ENCODE measurements at regions not wholly inside any gene's neighbourhood (a gene's known extent, or its start where the extent isn't known, plus 50 kb on each side); places are given as distances from the start of the nearest gene placed in this dataset.
"Not testable (repeated sequence)": the region's sequence is repeated elsewhere in the genome, so short reads cannot be mapped to it uniquely, and the experiment has no call there.

DNA sequence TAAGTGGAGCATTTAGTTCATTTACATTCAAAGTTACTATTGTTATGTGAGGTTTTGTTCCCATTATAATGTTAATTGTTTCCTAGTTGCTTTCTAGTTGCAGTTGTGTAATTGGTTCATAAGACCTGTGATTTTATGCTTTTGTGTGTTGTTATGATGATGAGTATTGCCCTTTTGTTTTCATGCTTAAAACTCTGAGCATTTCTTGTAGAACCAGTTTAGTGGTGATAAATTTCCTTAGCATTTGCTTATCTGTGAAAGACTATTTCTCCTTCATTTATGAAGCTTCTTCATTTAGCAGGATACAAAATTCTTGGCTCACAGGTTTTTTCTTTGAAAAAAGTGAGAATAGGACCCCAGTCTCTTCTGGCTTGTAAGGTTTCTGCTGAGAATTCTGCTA is 274.8 kb upstream of the SPAG17 start:
- Histone ChIP-seq H3K4me3 (replicated peaks in 1 of 3; ENCODE audit: insufficient read depth in 1 of 3, low read depth in 2 of 3, low read length in 3 of 3) (no peak overlapping the region), H3K36me3 (replicated peaks in 1 of 2; ENCODE audit: control insufficient read depth in 1 of 2, insufficient read depth in 2 of 2, low read length in 2 of 2) (no peaks in the 10 kb centered on the region), H3K27me3 (ENCODE audit: control insufficient read depth in 1 of 2, insufficient read depth in 2 of 2, low read length in 2 of 2) (no peaks in the 10 kb centered on the region; a peak in 1 of 5 replicates), H3K4me2 (ENCODE audit: low read depth, low read length) (no peak overlapping the region), H4K20me1 (ENCODE audit: insufficient read depth, low read length) (no peaks in the 10 kb centered on the region), H3K9ac (ENCODE audit: insufficient read depth, low read depth, low read length) (no peak overlapping the region), H3K27ac (ENCODE audit: extremely low read length, insufficient read depth, low read length) (no peak overlapping the region), H3K79me2 (ENCODE audit: insufficient read depth, low read length) (no peaks in the 10 kb centered on the region), H2AFZ (ENCODE audit: low read length) (no peak overlapping the region), H3K4me1 (ENCODE audit: insufficient read depth, low read length) (no peaks in the 10 kb centered on the region), H3K9me3 (ENCODE audit: low read length) (peaks cover 22% of the 10 kb centered on the region; the same call in 1 of the 2 replicates)
- POLR2A ChIA-PET: no interaction called here
- ATAC-seq (no peak), FAIRE-seq (no peak), DNase-seq (ENCODE audit: low spot score) (no peak)
- BruUV-seq (replicated peaks): no TSS peak
- TF ChIP-seq ZNF138 (CRISPR knock-in tag; IDR thresholded peaks at IDR 0.05; ENCODE audit: low read depth) (no peak), HNF4G (IDR thresholded peaks at IDR 0.05; ENCODE audit: borderline replicate concordance, low read depth, low read length) (no peak), HNF4G (CRISPR knock-in tag; IDR thresholded peaks at IDR 0.05; ENCODE audit: borderline replicate concordance, low read depth) (no peak), FOXO1 (CRISPR knock-in tag; IDR thresholded peaks at IDR 0.05) (no peak), ZNF292 (CRISPR knock-in tag; IDR thresholded peaks at IDR 0.05; ENCODE audit: borderline replicate concordance, low read depth) (no peak), DNMT3B (CRISPR knock-in tag; conservative IDR thresholded peaks at IDR 0.05) (no peak), ZFAT (CRISPR knock-in tag; conservative IDR thresholded peaks at IDR 0.05) (no peak), YEATS2 (CRISPR knock-in tag; IDR thresholded peaks at IDR 0.05; ENCODE audit: borderline replicate concordance) (no peak), ZNF441 (CRISPR knock-in tag; IDR thresholded peaks at IDR 0.05; ENCODE audit: borderline replicate concordance) (no peak)
- TF ChIP-seq, protein P1, sequence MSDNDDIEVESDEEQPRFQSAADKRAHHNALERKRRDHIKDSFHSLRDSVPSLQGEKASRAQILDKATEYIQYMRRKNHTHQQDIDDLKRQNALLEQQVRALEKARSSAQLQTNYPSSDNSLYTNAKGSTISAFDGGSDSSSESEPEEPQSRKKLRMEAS (IDR thresholded peaks at IDR 0.05): no peak
- TF ChIP-seq, protein P2, sequence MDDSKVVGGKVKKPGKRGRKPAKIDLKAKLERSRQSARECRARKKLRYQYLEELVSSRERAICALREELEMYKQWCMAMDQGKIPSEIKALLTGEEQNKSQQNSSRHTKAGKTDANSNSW (CRISPR knock-in tag; IDR thresholded peaks at IDR 0.05; ENCODE audit: borderline replicate concordance): no peak
- TF ChIP-seq, protein P3, sequence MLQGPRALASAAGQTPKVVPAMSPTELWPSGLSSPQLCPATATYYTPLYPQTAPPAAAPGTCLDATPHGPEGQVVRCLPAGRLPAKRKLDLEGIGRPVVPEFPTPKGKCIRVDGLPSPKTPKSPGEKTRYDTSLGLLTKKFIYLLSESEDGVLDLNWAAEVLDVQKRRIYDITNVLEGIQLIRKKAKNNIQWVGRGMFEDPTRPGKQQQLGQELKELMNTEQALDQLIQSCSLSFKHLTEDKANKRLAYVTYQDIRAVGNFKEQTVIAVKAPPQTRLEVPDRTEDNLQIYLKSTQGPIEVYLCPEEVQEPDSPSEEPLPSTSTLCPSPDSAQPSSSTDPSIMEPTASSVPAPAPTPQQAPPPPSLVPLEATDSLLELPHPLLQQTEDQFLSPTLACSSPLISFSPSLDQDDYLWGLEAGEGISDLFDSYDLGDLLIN (CRISPR knock-in tag; IDR thresholded peaks at IDR 0.05; ENCODE audit: borderline replicate concordance): no peak
- CTCF ChIA-PET (ENCODE audit: low intra/inter-chr PET ratio, low total read pairs): no interaction called here
- in situ Hi-C loops (cut with HindIII; ENCODE audit: extremely low pct_ligation_motif_present, low pct_unique_long_range_greater_than_20kb) (no loop called here), intact Hi-C loops (cut with micrococcal nuclease; ENCODE audit: unreplicated experiment) (no loop called here)

DNA sequence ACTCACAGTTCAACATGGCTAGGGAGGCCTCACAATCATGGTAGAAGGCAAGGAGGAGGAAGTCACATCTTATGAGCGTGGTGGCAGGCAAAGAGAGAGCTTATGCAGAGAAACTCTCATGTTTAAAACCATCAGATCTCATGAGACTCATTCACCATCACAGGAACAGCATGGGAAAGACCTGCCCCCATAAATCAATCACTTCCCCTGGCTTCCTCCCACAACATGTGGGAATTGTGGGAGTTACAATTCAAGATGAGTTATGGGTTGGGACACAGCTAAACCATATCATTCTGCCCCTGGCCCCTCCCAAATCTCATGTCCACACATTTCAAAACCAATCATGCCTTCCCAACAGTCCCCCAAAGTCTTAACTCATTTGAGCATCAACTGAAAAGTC is 268.8 kb upstream of the SPAG17 start:
- in situ Hi-C loops (cut with HindIII; ENCODE audit: extremely low pct_ligation_motif_present, low pct_unique_long_range_greater_than_20kb); H3K9me3 ChIP-seq (ENCODE audit: low read length); H3K79me2 ChIP-seq (ENCODE audit: insufficient read depth, low read length); H2AFZ ChIP-seq (ENCODE audit: low read length); H3K4me3 ChIP-seq (replicated peaks in 1 of 3; ENCODE audit: insufficient read depth in 1 of 3, low read depth in 2 of 3, low read length in 3 of 3); intact Hi-C loops (cut with micrococcal nuclease; ENCODE audit: unreplicated experiment); H3K27ac ChIP-seq (ENCODE audit: extremely low read length, insufficient read depth, low read length); H4K20me1 ChIP-seq (ENCODE audit: insufficient read depth, low read length); CTCF ChIA-PET (ENCODE audit: low intra/inter-chr PET ratio, low total read pairs); H3K36me3 ChIP-seq (replicated peaks in 1 of 2; ENCODE audit: control insufficient read depth in 1 of 2, insufficient read depth in 2 of 2, low read length in 2 of 2); H3K27me3 ChIP-seq (ENCODE audit: control insufficient read depth in 1 of 2, insufficient read depth in 2 of 2, low read length in 2 of 2); ATAC-seq; POLR2A ChIA-PET; H3K9ac ChIP-seq (ENCODE audit: insufficient read depth, low read depth, low read length); DNase-seq (ENCODE audit: low spot score); H3K4me2 ChIP-seq (ENCODE audit: low read depth, low read length); FAIRE-seq; H3K4me1 ChIP-seq (ENCODE audit: insufficient read depth, low read length); BruUV-seq (replicated peaks): not testable (repeated sequence)
- WGBS (ENCODE audit: low lambda C conversion rate): 0% methylated on average over 1 of the region's 1 CpG
